NCI-H2227 (cell line): ENCODE measurements at regions not wholly inside any gene's neighbourhood (a gene's known extent, or its start where the extent isn't known, plus 50 kb on each side); places are given as distances from the start of the nearest gene placed in this dataset.

Experiments used
- DNase-seq: peaks from one replicate; lab custom pipeline; 2025; ENCODE audit not compliant: unreplicated experiment; lab: John Stamatoyannopoulos, UW

GRCh38 chr4:160175064-160175643 lies 1072.3 kb downstream of the RAPGEF2 start:
- DNase-seq = no peak

GRCh38 chr4:160180211-160180610 lies 1077.3 kb downstream of the RAPGEF2 start:
- DNase-seq = no peak

GRCh38 chr4:160182727-160183126 lies 1079.8 kb downstream of the RAPGEF2 start:
- no peak for DNase-seq

- no peak for DNase-seq
These were observed 1082.0 kb downstream of the RAPGEF2 start for GRCh38 chr4:160184884-160185283.

- DNase-seq = no peak
These were observed 1090.9 kb downstream of the RAPGEF2 start for GRCh38 chr4:160193787-160194186.

- no peak for DNase-seq
These were observed 1091.8 kb downstream of the RAPGEF2 start for GRCh38 chr4:160194716-160195115.

- DNase-seq = no peak
These were observed 1099.9 kb downstream of the RAPGEF2 start for GRCh38 chr4:160202802-160203201.

- DNase-seq = no peak
These were observed 1109.2 kb downstream of the RAPGEF2 start for GRCh38 chr4:160212078-160212477.

GRCh38 chr4:160213366-160213765 lies 1110.5 kb downstream of the RAPGEF2 start:
- DNase-seq = no peak

- DNase-seq = no peak
These were observed 1114.5 kb downstream of the RAPGEF2 start for GRCh38 chr4:160217352-160217751.

- DNase-seq = no peak
These were observed 1121.2 kb downstream of the RAPGEF2 start for GRCh38 chr4:160224049-160224448.

- DNase-seq = no peak
These were observed 1130.3 kb downstream of the RAPGEF2 start for GRCh38 chr4:160233141-160233540.

GRCh38 chr4:160235285-160235684 lies 1132.4 kb downstream of the RAPGEF2 start:
- DNase-seq = no peak

GRCh38 chr4:160235771-160236170 lies 1132.9 kb downstream of the RAPGEF2 start:
- no peak for DNase-seq

GRCh38 chr4:160238790-160239189 lies 1135.9 kb downstream of the RAPGEF2 start:
- no peak for DNase-seq

- DNase-seq = no peak
These were observed 1144.3 kb downstream of the RAPGEF2 start for GRCh38 chr4:160247091-160247656.

- DNase-seq = no peak
These were observed 1148.8 kb downstream of the RAPGEF2 start for GRCh38 chr4:160251522-160252170.

- DNase-seq = no peak
These were observed 1154.4 kb downstream of the RAPGEF2 start for GRCh38 chr4:160257318-160257717.

- no peak for DNase-seq
These were observed 1162.1 kb downstream of the RAPGEF2 start for GRCh38 chr4:160265014-160265413.

GRCh38 chr4:160265836-160266235 lies 1163.0 kb downstream of the RAPGEF2 start:
- no peak for DNase-seq

GRCh38 chr4:160276785-160277325 lies 1174.0 kb downstream of the RAPGEF2 start:
- DNase-seq = no peak

- DNase-seq = no peak
These were observed 1180.2 kb downstream of the RAPGEF2 start for GRCh38 chr4:160283081-160283480.
